Activated CD4-positive, CD25-positive, alpha-beta regulatory T cell (primary cell): ENCODE measurements at regions not wholly inside any gene's neighbourhood (a gene's known extent, or its start where the extent isn't known, plus 50 kb on each side); places are given as distances from the start of the nearest gene placed in this dataset.
"Not testable (repeated sequence)": the region's sequence is repeated elsewhere in the genome, so short reads cannot be mapped to it uniquely, and the experiment has no call there.

Experiments
- DNase-seq, 4 experiments: peaks; one replicate each; lab custom pipeline; 2025; lab: John Stamatoyannopoulos, UW

DNA sequence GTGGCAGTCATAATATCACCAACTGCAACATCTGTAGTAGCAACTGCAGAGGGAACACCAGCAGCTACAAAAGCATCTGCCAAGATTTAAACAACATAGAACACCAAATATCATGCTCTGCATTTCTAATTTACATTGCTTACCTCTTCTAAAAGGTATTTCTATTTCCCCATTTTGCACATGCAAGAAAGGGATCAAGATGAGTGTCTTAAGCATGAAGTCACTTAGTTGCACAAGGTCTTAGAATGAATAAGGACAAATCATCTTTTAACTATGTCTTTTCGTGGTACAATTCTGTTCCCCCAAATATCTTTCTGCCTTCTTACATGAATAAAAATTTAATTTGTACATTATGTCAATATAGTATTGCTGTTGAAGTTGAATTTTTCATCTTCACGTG lies 1746.4 kb downstream of the EFNA5 start:
- DNase-seq: no peak

DNA sequence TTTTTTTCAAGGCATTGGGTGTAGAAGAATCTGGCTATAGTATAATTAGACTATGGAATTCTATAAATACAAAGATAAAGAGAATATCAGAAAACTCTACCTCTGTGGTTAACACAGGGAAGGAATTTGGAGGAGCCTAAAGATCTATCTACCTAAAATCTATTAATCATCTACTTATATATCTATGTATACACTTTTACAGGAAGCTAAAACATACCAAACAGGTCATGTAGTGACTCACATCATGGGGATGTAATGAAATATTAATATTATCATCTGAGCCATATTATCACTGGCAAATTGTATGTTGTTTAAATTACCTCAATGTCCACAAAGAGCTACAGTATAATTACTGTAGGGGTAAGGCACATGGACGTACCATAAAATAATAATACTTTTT lies 1748.2 kb downstream of the EFNA5 start:
- no peak for DNase-seq

DNA sequence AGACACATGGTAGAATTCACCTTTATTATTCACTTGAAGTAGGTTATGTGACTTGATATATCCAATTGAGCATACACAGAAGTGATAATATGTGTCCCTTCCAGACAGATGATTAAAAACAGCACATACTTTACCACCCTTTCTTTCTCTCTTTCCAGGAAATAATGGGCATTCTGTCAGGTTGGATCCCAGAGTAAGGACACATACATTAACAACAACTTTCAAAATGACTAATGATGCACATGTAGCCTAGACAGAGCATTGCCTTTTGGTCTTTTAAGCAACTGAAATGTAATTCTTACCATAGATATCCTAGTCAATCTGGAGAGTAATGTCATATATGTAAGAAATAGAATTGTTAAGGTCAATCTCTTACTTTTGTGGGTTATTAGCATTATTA lies 1748.7 kb downstream of the EFNA5 start:
- DNase-seq: no peak

DNA sequence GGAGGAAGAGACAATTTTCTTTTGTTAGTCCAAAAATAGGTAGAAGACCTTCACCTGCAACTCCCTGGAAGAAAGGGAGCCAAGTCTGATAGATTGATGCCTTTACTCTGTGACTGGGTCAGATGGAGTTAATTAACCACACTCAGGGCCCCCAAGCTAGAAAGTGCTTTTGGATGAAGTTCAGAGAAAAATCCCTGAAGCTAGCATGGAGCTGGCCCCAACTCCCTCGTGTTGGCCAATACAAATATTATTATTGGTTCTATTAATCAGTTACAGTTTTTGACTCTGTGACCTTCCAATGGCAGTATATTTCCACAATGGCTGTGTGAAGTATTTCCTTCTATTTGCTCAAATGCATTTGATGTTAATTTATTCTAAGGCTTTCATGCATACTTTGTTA lies 1753.5 kb downstream of the EFNA5 start:
- DNase-seq: no peak

DNA sequence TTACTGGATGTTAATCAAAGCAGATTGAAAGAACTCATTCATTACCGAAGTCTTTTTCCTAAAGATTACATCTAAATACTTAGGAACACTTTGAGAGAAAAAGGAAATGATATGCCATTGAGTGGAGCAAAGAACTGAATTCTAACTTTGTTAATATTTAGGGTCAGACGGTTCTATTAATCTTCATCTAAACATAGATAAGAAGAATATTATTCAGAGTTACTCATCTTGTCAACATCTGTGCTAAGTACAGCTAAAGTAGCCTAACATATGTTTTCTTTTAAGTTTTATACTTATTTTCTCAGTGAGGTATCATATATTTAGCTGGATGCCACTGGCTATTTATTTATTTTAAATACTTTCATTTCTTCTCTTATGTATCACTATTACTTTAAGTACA lies 1763.7 kb downstream of the EFNA5 start:
- no peak for DNase-seq

DNA sequence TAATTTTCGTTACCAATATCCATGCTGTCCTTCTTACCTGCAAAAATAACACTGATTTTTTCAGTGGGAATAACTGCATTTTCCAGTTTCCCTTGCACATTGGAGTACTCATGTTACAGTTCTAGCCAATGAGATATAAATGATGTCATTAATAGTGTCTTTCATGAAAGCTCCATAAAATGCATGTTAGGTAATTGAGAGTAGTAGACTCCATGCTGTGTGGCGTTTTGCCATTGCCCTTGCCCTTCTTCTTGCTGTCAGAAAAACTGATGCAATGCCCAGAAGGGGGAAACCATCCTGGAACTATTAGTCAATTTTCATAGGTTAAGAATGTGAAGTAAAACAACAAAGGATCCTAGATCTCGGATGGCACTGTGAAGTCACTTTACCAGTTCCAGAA lies 1765.3 kb downstream of the EFNA5 start:
- no peak for DNase-seq

DNA sequence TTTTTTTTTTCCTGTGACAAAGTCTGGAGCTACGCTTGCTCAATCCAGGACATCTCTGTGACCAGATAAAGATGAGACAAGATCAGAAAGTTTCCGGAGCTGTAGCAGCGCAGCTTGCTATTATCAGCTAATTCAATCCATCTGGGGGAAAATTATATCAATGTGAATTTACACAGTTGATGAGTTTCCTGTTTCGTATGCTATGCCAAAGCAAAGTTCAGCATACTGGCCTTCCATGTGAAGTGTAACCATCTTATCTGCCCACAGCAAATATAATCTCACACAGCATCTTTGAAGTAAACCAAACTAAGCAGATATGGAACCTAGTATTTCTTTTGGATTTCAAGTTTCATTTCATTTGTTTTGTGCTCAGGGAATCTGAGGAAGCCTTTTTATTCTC lies 1767.7 kb downstream of the EFNA5 start:
- DNase-seq: no peak

DNA sequence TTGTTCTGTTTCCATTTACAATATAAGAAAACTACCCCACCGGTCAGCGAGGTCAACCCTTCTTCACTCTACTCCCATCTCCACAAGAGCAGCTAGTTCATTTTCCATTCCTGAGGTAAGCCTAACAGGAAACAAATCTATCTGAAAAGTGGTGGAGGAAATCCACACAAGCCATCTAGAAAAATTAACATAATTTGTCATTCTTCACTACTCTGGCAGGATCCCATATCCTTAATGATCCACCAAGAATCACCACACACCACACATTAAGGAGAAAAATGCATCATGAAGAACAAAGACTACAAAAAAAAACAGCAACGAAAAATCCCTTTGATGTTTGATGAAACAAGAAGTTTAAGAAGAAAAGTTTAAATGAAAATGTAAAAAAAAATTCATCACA lies 1771.0 kb downstream of the EFNA5 start:
- no peak for DNase-seq

DNA sequence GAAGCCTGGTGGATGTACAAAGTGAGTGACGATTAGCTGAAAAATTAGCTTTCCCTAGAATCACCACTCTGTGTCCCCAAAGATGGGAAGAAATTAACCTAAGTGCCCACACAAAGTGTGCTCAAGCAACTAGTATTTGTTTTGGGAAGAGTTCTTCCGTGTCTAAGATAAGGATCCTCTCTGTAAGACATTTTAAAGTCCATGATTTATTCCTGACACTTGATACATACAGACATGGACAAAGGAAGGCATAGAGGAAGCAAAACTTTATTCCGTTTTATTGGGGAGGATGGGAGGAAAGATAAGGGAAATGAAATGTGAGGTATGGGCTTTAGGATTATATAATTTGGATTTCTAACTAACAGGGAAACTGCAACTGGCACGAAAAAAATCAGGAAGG lies 1772.6 kb downstream of the EFNA5 start:
- no peak for DNase-seq

DNA sequence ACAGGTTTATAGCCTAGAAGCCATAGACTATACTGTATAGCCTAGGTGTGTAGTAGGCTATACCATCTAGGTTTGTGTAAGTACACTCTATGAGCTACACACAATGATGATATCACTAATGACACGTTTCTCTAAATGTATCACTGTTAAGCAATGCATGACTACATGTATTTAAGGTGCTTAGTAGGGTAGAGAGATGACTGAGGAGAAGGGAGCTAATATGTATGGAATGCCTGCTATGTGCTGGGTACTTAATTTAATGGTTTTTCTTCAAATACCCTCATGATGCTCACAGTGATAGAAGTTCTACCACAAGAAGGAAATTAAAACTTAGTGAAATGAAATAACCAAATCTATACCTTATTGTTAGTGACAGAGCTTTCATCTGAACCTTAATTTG lies 1785.5 kb downstream of the EFNA5 start:
- DNase-seq: no peak

DNA sequence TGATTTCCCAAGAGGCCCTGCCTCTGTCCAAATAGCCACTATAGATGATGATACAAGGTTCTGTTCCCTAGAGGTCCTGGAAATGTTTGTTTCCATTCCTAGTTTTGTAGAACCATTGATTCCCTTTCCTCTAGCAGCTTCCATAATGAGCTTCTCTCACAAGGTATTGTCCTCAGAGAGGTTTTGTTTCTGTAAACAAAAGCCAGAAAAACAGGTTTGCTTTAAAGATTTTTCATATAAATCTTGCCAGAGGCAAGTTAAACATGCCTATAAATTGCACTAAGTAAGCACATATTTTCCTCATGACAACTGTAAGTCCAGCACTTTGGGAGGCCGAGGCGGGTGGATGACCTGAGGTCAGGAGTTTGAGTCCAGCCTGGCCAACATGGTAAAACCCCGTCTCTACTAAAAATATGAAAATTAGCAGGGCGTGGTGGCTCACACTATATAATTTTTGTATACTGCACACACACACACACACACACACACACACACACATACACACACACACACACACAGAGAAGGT lies 1787.7 kb downstream of the EFNA5 start:
- no peak for DNase-seq

DNA sequence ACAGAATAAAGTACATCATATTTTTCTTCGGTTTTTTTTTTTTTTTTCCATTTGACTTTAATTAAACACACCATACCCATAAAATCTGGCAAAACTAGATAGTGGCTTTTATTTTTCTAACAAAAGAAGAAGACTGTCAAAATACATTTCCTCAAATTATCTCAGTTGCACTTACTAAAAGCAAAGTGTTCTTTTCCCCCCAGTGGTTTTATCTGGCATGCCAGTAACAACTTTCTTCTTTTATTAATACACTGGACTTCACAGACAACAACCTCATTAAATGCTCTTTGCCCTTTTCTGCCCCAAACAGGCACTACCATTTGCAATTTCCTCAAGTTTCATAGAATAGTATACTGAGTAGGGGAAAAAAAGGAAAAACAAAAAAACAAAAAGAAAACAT lies 1792.3 kb downstream of the EFNA5 start:
- DNase-seq: no peak

DNA sequence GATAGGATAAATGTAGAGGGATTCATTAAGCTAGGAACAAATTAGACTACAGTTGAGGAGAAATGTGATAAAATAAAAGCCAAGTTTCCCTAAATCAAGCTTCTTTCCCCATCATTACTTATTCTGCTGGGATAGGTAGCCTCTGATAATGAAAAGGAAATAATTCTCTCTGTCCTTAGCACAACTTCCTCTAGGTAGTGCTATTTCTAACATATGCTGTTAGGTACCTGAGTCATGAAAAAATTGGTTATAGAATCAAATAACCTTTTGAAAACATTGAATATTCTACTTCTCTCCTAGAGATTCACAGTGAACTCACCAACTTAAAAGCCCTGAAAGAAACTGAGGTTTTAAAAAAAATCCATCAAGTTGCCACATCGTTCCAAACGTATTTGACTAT lies 1793.1 kb downstream of the EFNA5 start:
- no peak for DNase-seq

DNA sequence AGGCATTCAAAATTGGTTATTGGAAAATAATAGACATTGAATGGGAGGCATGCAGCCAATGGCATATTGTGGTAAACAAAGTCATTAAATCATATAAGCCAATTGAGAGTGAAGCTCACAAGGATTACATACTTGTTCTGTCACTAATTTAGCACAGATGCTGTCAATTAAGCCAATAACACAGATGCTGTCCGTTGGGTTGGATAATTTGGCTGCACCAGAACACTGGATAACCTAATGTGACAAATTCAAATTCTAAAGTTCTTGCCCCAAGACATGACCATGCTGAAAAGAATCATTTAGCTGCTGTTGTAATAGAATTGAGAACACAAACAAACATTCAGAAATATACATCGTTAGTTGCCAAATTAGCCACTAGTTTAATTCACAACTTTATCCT lies 1796.4 kb downstream of the EFNA5 start:
- no peak for DNase-seq

DNA sequence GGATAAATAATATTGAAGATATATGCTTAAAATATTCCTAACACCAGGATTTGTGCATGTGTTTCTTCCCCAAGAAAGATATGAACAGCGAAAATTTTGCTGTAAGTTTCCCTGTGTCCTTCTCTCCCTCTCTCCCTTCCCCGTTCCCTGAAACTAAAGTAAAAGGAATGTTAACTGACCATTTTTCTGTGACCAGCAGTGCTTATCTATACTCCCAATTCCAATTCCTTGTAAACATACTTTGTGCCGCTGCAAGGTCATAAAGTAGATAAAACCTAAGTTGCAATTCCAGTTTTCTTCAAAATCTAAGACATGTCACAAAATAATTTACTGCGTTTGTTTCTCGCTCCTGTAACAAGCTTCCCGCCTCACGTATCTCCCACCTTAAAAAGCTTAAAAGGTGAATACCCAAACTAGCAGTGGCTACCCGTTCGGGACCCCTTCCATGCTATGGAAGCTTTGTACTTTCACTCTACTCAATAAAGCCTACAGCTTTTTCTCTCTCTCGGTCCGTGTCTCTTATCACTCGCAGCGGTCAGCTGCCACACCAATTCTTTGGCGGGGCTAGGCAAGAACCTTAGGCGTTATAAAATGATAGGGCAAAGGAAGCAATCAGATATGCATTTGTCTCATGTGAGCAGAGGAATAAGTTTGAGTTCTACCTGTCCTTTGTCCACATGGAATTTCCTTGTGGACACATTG lies 1798.0 kb downstream of the EFNA5 start:
- no peak for DNase-seq

DNA sequence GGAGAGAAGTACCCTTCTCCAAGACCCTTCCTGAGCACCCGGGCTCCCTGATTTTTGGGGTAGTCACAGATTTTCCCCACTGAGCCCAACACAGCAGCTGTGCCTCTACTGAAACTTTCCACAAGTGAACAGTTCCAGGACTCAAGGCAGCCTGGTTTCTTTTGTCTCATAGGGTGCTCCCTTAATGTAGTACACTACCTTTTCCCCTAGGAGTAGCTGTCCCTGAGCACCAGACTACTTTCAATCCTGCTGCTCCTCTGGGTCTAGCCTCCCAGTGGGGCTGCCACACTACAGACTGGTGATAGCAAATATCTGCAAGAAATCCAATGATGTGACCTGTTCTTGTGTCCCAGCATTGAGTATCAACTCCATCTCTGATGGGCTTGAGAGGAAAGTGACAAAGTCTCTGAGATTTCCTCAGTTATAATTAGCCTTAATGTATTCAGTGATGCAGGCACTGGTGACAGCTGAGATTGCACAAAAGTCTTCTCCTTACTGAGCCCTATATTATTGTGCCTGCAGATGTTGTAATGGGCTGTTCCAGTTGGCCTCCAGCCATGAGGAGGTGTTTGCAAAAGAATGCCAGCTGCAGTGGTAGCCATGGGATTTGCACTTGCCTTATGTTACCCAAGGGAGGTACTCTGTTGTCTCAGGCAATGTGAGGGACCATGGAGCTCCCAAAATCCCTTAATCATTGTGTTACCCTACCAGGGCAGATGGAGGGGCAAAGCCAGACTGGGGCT lies 1802.5 kb downstream of the EFNA5 start:
- no peak for DNase-seq

DNA sequence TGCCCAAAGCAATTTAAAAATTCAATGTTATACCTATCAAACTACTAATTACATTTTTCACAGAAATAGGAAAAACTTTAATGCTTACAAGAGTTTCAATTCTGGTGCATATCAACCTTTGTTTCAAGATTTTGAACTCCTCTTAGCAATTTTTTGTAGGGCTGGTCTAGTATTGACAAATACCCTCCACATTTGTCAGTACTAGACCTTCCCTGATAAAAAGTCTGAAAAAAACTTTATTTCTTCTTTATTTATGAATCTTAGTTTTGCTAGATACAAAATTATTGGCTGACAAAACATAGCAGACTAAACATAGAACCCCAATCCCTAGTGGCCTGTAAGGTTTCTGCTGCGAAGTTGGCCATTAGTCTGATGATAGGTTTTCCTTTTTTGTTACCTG lies 1804.9 kb downstream of the EFNA5 start:
- DNase-seq: no peak

DNA sequence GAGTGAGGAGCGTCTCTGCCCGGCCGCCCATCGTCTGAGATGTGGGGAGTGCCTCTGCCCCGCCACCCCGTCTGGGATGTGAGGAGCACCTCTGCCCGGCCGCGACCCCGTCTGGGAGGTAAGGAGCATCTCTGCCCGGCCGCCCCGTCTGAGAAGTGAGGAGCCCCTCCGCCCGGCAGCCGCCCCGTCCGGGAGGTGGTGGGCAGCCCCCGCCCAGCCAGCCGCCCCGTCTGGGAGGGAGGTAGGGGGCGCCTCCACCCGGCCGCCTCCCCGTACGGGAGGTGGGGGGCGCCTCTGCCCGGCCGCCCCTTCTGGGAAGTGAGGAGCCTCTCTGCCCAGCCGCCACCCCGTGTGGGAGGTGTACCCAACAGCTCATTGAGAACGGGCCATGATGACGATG lies 1811.4 kb downstream of the EFNA5 start:
- not testable (repeated sequence) for DNase-seq

DNA sequence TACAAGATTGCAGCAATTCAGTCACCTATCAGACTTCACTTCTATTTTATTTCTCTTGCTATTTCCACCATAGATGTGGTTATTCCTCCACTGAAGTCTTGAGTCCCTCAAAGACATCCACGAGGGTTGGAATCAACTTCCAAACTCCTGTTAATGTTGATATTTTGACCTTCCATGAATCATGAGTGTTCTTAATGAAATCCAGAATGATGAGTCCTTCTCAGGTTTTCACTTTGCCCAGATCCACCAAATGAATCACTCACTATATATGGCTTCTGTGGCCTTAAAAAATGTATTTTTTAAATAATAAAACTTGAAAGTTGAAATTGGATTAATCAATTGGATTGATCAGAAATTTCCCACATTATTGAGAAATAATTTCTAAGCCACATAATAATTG lies 1821.0 kb downstream of the EFNA5 start:
- no peak for DNase-seq

DNA sequence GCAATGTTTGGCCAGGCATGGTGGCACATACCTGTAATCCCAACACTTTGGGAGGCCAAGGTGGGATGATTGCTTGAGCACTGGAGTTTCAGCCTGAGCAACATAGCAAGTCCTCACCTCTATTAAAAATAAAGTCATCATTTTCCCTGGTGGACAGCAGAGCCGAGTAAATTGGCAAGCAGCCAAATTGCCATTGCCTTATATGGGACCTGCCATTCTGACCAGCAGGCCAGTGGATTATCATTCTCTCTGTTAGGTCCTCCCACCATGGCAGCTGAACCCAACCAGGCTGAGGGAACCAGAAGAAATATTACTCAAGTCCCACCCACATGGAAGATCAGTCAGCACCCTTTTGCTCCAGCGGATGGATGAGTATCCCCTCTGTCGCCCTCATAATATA lies 1829.9 kb downstream of the EFNA5 start:
- DNase-seq: no peak

DNA sequence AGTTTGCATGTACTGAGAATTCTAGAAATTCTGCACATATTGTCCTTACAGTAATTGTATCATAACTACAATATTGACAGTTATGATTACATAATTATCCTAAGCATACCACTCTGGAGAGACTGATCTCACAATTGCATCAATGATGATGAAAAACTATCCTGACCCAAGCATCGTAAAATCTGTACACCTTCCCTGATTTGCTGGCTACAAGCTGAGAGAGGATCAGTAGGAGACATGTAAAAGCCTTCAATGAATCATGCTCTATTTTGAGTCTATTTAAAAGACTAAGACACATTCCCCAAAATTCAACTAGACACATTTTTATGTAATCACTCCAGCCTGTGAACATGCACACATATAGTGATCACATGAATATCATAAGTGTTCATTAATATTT lies 1833.8 kb downstream of the EFNA5 start:
- DNase-seq: no peak

DNA sequence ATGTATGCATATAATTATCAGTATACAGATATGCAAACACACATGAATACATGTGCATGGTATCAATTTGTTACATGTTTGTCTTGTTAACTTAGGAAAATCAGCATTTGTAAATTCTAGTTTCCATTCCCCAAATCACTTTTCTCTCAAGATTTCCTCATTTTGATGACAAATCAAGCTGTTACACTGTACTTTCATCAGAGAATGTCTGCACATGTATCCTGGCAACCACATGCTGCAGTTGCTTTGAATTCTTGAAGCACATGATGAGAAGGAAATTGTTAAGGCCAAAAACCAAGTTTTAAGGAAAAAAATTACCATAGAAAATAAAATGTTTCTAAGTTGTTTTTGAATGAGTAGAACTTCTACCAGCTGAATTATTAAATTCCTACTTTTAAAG lies 1834.5 kb downstream of the EFNA5 start:
- DNase-seq: no peak

DNA sequence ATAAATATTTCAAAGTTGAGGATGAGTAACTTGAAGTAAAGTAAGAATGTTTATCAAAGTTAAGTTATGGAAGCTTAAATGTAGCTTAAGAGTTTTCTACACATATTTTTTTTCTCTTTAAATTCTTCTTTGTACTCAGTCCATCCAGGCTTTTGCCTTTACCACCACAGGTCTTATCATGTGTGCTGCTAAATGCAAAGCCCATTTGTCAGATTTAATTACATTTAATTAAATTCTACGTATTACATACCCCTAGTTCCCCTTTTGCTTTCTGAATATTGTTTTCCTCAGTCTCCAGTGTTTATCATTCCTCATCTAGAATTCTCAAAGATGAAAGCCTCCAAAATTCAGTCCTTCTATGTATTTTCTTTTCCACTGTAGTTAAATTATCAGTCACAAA lies 1841.9 kb downstream of the EFNA5 start:
- DNase-seq: no peak

DNA sequence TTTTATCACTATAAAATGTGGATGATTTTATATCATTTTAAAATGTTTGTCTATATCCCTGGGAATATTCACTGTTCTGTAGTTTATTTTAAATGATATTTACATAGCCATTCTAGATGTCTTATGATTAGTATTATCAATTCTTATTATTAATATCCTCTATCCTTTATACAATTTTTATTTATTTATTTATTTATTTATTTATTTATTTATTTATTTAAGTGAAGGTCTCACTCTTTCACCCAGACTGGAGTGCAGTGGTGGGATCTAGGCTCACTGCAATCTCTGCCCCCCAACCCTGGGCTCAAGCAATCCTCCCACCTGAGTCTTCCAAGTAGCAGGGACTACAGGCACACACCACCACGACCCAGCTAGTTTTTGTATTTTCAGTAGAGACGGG lies 1848.9 kb downstream of the EFNA5 start:
- DNase-seq: no peak
